Mucosa of descending colon (tissue), 3 donors: ENCODE measurements at regions not wholly inside any gene's neighbourhood (a gene's known extent, or its start where the extent isn't known, plus 50 kb on each side); places are given as distances from the start of the nearest gene placed in this dataset.

ENCODE experiments used
- ATAC-seq: fragments of 200-7000 bp; cut with Tn5 transposase; one replicate; pipeline ENCODE4 v1.9.1; 2020; ENCODE audit warnings: mild to moderate bottlenecking, moderate library complexity
- DNase-seq, 3 donors: peaks; one replicate each; pipeline ENCODE4 v3.0.0-alpha.2; 2020
- H3K36me3 ChIP-seq: fragments of 200-600 bp; one replicate; pipeline ENCODE4 v1.8.0; 2021; ENCODE audit warnings: low read depth, mild to moderate bottlenecking
- H3K4me1 ChIP-seq: fragments of 200-600 bp; one replicate; pipeline ENCODE4 v1.8.0; 2021; ENCODE audit warnings: low read depth, mild to moderate bottlenecking
- H3K4me3 ChIP-seq: fragments of 200-600 bp; one replicate; pipeline ENCODE4 v1.8.0; 2021; ENCODE audit warnings: mild to moderate bottlenecking
- H3K9me3 ChIP-seq: fragments of 200-600 bp; one replicate; pipeline ENCODE4 v1.8.0; 2021; ENCODE audit warnings: mild to moderate bottlenecking
- CTCF ChIP-seq: fragments of 200-600 bp; IDR thresholded peaks from one replicate; pipeline ENCODE4 v1.8.0; 2022; ENCODE audit warnings: antibody characterized with exemption, mild to moderate bottlenecking
- intact Hi-C, 2 donors: fragments of 100-400 bp; cut with DNase I in 1 of 2; cut with micrococcal nuclease in 1 of 2; formaldehyde crosslinking; loops; one replicate each; pipeline versions ENCODE4 v1.11.0 to v1.11.1; 2022; cut with DNase I, micrococcal nuclease
- donor health status: DM: no; HTN: no; CAD: no; lungs with moderate emphysema.
- donor health status: DM: no; HTN: no; CAD: no.
- donor health status: DM: no; HTN: yes; CAD: no.

GRCh38 chr3:154668835-154669234, 238.8 kb upstream of the GPR149 start:
- no peak for DNase-seq
- H3K4me1 ChIP-seq = no peaks in the 10 kb centered on the region
- intact Hi-C loops = no loop called here
- no peak for ATAC-seq
- no peak for TF ChIP-seq CTCF
- no peak overlapping the region for H3K4me3 ChIP-seq
- H3K9me3 ChIP-seq = no peaks in the 10 kb centered on the region
- H3K36me3 ChIP-seq = no peaks in the 10 kb centered on the region

- ATAC-seq (no peak), DNase-seq (no peak)
- Histone ChIP-seq H3K9me3 (no peaks in the 10 kb centered on the region), H3K4me1 (no peaks in the 10 kb centered on the region), H3K4me3 (no peak overlapping the region), H3K36me3 (no peaks in the 10 kb centered on the region)
- intact Hi-C loops = no loop called here
- TF ChIP-seq CTCF = no peak
Measured at GRCh38 chr3:154668187-154668586, 238.2 kb upstream of the GPR149 start.

- intact Hi-C loops = no loop called here
Measured at GRCh38 chr3:154666542-154666941, 236.6 kb upstream of the GPR149 start.

GRCh38 chr3:154664714-154665113, 234.7 kb upstream of the GPR149 start:
- Histone ChIP-seq H3K4me1 (no peaks in the 10 kb centered on the region), H3K9me3 (no peaks in the 10 kb centered on the region), H3K36me3 (no peaks in the 10 kb centered on the region), H3K4me3 (no peak overlapping the region)
- no peak for TF ChIP-seq CTCF
- no peak for ATAC-seq
- DNase-seq = no peak
- intact Hi-C loops = no loop called here

More at GRCh38 chr3:154666542-154666941, 236.6 kb upstream of the GPR149 start:
- Histone ChIP-seq H3K4me1 (no peaks in the 10 kb centered on the region), H3K36me3 (no peaks in the 10 kb centered on the region), H3K9me3 (no peaks in the 10 kb centered on the region), H3K4me3 (no peak overlapping the region)
- no peak for DNase-seq
- no peak for ATAC-seq
- no peak for TF ChIP-seq CTCF

- H3K9me3 ChIP-seq = no peaks in the 10 kb centered on the region
- no peaks in the 10 kb centered on the region for H3K36me3 ChIP-seq
- H3K4me1 ChIP-seq = no peaks in the 10 kb centered on the region
- H3K4me3 ChIP-seq = no peak overlapping the region
- intact Hi-C loops = no loop called here
- TF ChIP-seq CTCF = no peak
- DNase-seq = no peak
- ATAC-seq = peak; percentile 30
Measured at GRCh38 chr3:154662851-154663250, 232.9 kb upstream of the GPR149 start.

- H3K9me3 ChIP-seq = no peaks in the 10 kb centered on the region
- TF ChIP-seq CTCF = no peak
- H3K4me1 ChIP-seq = no peaks in the 10 kb centered on the region
- H3K4me3 ChIP-seq = no peak overlapping the region
- no peak for DNase-seq
- no peaks in the 10 kb centered on the region for H3K36me3 ChIP-seq
- intact Hi-C loops = no loop called here
- no peak for ATAC-seq
Measured at GRCh38 chr3:154660811-154661210, 230.8 kb upstream of the GPR149 start.
